B cell (primary cell): ENCODE measurements at regions not wholly inside any gene's neighbourhood (a gene's known extent, or its start where the extent isn't known, plus 50 kb on each side); places are given as distances from the start of the nearest gene placed in this dataset.

Experiments
- ATAC-seq: fragments of 200-7000 bp; cut with Tn5 transposase; one replicate; pipeline ENCODE4 v1.10.0; 2021; ENCODE audit warnings: low read depth, mild to moderate bottlenecking, moderate number of reproducible peaks, moderate library complexity
- CTCF ChIA-PET: fragments of 350-600 bp; sonication (Branson Sonifier 250); formaldehyde crosslinking; loops from one replicate; lab custom pipeline; 2021; ENCODE audit warnings: antibody characterized with exemption, inconsistent platforms; lab: Charles Lee
- POLR2A ChIA-PET: fragments of 350-600 bp; sonication (Branson Sonifier 250); formaldehyde crosslinking; loops from one replicate; lab custom pipeline; 2021; ENCODE audit warnings: antibody characterized with exemption; lab: Charles Lee
- DNase-seq: peaks from one replicate; pipeline ENCODE4 v3.0.0; 2013
- H2AFZ ChIP-seq: 2 replicates; pipeline ENCODE4 v1.6.1; 2012; ENCODE audit warnings: mild to moderate bottlenecking, low read depth, low read length; ENCODE audit not compliant: insufficient read depth, poor library complexity, severe bottlenecking
- H3K27ac ChIP-seq, 2 donors: 1 replicate in 1 of 2; 2 replicates in 1 of 2; pipeline ENCODE4 v1.5.1; 2012 to 2013; ENCODE audit warnings: low read length in 2 of 2, mild to moderate bottlenecking in 2 of 2, moderate library complexity in 1 of 2
- H3K27me3 ChIP-seq, 4 experiments: fragments of 200-600 bp in 1 of 4; sonication (generic) in 1 of 4; replicated peaks in 1 of 4; 1 replicate in 2 of 4; 2 replicates in 2 of 4; pipeline versions ENCODE4 v1.6.1 to v1.7.0; 2013 to 2016; ENCODE audit warnings: low read length in 3 of 4, mild to moderate bottlenecking in 2 of 4, mixed read lengths in 1 of 4, moderate library complexity in 1 of 4; ENCODE audit not compliant: insufficient read depth in 4 of 4, control insufficient read depth in 3 of 4; ENCODE audit errors: control extremely low read depth in 1 of 4
- H3K36me3 ChIP-seq, 2 experiments: replicated peaks in 1 of 2; 1 replicate in 1 of 2; 2 replicates in 1 of 2; pipeline versions ENCODE4 v1.6.1 to v1.7.1; 2013; ENCODE audit warnings: low read length in 1 of 2; ENCODE audit not compliant: insufficient read depth in 2 of 2, control insufficient read depth in 1 of 2; ENCODE audit errors: control extremely low read depth in 1 of 2, extremely low read depth in 1 of 2
- H3K4me1 ChIP-seq, 2 donors: fragments of 200-600 bp in 1 of 2; sonication (generic) in 1 of 2; 1 replicate in 1 of 2; 2 replicates in 1 of 2; pipeline versions ENCODE4 v1.5.1 to v1.6.1; 2013 to 2017; ENCODE audit warnings: low read length in 2 of 2; ENCODE audit not compliant: control insufficient read depth in 2 of 2, insufficient read depth in 2 of 2
- H3K4me2 ChIP-seq: replicated peaks from 2 replicates; pipeline ENCODE3; 2012; ENCODE audit warnings: mild to moderate bottlenecking, low read depth, low read length; ENCODE audit not compliant: poor library complexity, severe bottlenecking
- H3K4me3 ChIP-seq, 5 experiments: fragments of 200-600 bp in 1 of 5; sonication (generic) in 1 of 5; 1 replicate in 3 of 5; 2 replicates in 2 of 5; pipeline versions ENCODE4 v1.5.1 to v1.7.0; 2011 to 2016; ENCODE audit warnings: low read length in 4 of 5, mild to moderate bottlenecking in 4 of 5, low read depth in 2 of 5, control low read depth in 1 of 5, moderate library complexity in 1 of 5; ENCODE audit not compliant: insufficient read depth in 1 of 5; ENCODE audit errors: control extremely low read depth in 1 of 5, extremely low read depth in 1 of 5
- H3K79me2 ChIP-seq: fragments of 200-600 bp; sonication (generic); one replicate; pipeline ENCODE4 v1.6.0; 2016; ENCODE audit warnings: low read length; ENCODE audit not compliant: control insufficient read depth, insufficient read depth
- H3K9ac ChIP-seq: fragments of 200-600 bp; sonication (generic); 2 replicates; pipeline ENCODE4 v1.6.1; 2017; ENCODE audit warnings: mild to moderate bottlenecking, low read length, moderate library complexity
- H3K9me3 ChIP-seq, 3 donors: one replicate each; pipeline versions ENCODE4 v1.6.1 to v1.7.1; 2013; ENCODE audit warnings: low read length in 2 of 3; ENCODE audit not compliant: control insufficient read depth in 2 of 3, insufficient read depth in 1 of 3; ENCODE audit errors: control extremely low read depth in 1 of 3
- H4K20me1 ChIP-seq: 2 replicates; pipeline ENCODE4 v1.6.0; 2012; ENCODE audit warnings: mild to moderate bottlenecking, low read length; ENCODE audit not compliant: insufficient read depth, control insufficient read depth, poor library complexity, severe bottlenecking
- H3K27ac Mint-ChIP-seq: one replicate; pipeline ENCODE4 v1.8.0; 2021; ENCODE audit warnings: mixed read lengths
- H3K27me3 Mint-ChIP-seq: one replicate; pipeline ENCODE4 v1.8.0; 2021; ENCODE audit warnings: mixed read lengths
- H3K4me1 Mint-ChIP-seq: one replicate; pipeline ENCODE4 v1.8.0; 2021; ENCODE audit warnings: mixed read lengths
- H3K4me3 Mint-ChIP-seq: one replicate; pipeline ENCODE4 v1.8.0; 2021; ENCODE audit warnings: mixed read lengths
- H3K9me3 Mint-ChIP-seq: one replicate; pipeline ENCODE4 v1.8.0; 2022; ENCODE audit warnings: mixed read lengths; ENCODE audit not compliant: insufficient read depth
- CTCF ChIP-seq: fragments of 200-600 bp; IDR thresholded peaks from one replicate; pipeline ENCODE4 v1.8.0; 2022; ENCODE audit warnings: antibody characterized with exemption, mild to moderate bottlenecking
- EZH2 ChIP-seq: IDR thresholded peaks from 2 replicates; pipeline ENCODE4 v1.6.1; 2012; ENCODE audit warnings: borderline replicate concordance, low read depth, mild to moderate bottlenecking, moderate library complexity, low read length; ENCODE audit not compliant: insufficient read depth, poor library complexity, severe bottlenecking
- WGBS: methylation state at CpG from one replicate; pipeline ENCODE4 v1.1.5; 2013; ENCODE audit warnings: missing lambda C conversion rate; ENCODE audit not compliant: insufficient coverage; 5-methylcytosine and 5-hydroxymethylcytosine counted together
- intact Hi-C: fragments of 100-400 bp; cut with micrococcal nuclease; formaldehyde crosslinking; loops from one replicate; pipeline ENCODE4 v1.10.0; 2022

DNA sequence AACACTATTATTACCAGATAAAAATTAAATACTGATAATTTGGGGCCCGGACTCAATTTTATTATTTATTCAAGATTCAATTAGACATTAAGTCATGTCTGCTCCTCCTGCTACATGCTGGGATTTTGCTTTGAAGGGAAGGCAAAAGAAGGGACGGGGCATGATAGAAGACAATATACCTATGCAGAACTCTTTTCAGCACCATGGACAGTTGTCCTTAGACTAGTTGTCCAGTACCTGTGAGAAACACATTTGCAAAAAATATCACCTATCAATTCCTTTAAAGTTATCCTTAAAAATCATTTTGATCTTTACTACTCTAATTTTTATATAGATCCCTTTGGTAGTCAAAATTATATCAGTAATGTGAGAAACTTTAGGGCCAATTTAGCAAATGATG is 100.2 kb upstream of the SULT1C3 start:
- ChIA-PET CTCF (no interaction called here), POLR2A (no interaction called here)
- no peak overlapping the region for H3K4me2 ChIP-seq
- H3K4me1 ChIP-seq: no peaks in the 10 kb centered on the region
- no peaks in the 10 kb centered on the region for H3K36me3 ChIP-seq
- H3K9me3 ChIP-seq: no peaks in the 10 kb centered on the region
- H2AFZ ChIP-seq: no peak overlapping the region
- no peak overlapping the region for H3K4me3 ChIP-seq
- no peak overlapping the region for H3K9ac ChIP-seq
- no peak overlapping the region for H3K27ac ChIP-seq
- no peaks in the 10 kb centered on the region for H3K9me3 Mint-ChIP-seq
- H3K4me1 Mint-ChIP-seq: no peaks in the 10 kb centered on the region
- H3K4me3 Mint-ChIP-seq: no peak overlapping the region
- H3K27me3 Mint-ChIP-seq: no peaks in the 10 kb centered on the region
- H3K27ac Mint-ChIP-seq: no peak overlapping the region
- no CpG with 5 or more reads among the region's 2 CpGs for WGBS
- ATAC-seq (no peak), DNase-seq (no peak)
- no peaks in the 10 kb centered on the region for H4K20me1 ChIP-seq
- no peaks in the 10 kb centered on the region for H3K79me2 ChIP-seq
- intact Hi-C loops: no loop called here
- no peaks in the 10 kb centered on the region for H3K27me3 ChIP-seq
- no peak for TF ChIP-seq CTCF
- TF ChIP-seq EZH2: no peak

DNA sequence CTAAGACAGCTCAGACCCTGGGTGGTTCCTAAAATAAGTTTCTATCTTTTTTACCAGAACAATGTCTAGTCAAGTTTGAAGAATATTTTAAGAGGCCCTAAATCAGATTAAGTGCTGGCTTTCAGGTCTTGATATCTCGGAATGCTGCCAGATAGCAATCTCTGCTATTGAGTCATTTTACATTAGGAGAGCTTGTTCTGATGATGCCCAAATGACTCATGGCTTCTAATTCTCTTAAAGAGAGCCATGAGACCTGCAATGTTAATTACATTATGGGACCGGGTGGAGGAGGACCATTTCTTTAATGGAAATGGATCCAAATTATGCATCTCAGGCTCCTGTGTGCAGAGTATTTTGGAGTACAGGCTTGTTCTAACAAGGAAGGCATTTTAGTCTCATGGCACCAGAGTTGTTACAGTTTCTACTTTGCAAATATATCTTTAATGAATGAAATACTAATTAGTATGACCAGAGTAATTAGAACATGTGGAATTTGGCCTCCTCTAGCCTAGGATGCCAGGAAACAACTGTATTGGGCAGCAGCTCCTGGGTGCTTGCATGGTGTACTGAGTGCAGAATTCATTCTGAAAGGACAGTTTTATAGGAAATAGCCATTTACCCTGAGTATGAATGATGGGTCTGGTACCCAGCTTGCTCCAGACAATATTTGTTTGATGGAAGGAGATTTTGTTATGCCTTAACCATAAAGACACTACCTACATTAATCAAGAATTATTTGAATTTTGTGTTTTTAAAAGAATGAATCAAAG is 94.0 kb upstream of the SULT1C3 start:
- no peak for ATAC-seq

More for the DNA sequence above, 94.0 kb upstream of the SULT1C3 start:
- no peaks in the 10 kb centered on the region for H3K27me3 Mint-ChIP-seq
- Histone ChIP-seq H3K4me2 (no peak overlapping the region), H3K27ac (no peak overlapping the region), H3K79me2 (no peaks in the 10 kb centered on the region), H4K20me1 (no peaks in the 10 kb centered on the region), H3K27me3 (no peaks in the 10 kb centered on the region), H3K4me1 (no peaks in the 10 kb centered on the region), H3K9me3 (no peaks in the 10 kb centered on the region), H3K4me3 (no peak overlapping the region), H2AFZ (no peak overlapping the region), H3K36me3 (no peaks in the 10 kb centered on the region), H3K9ac (no peak overlapping the region)
- no peak overlapping the region for H3K27ac Mint-ChIP-seq
- WGBS: 94% methylated on average over 2 of the region's 2 CpGs
- ChIA-PET CTCF (interaction anchor here (0.9 kb wide), 1 partner anchor 24 kb away, joined by 3 read pairs; no protein-coding TSS in a partner anchor), POLR2A (no interaction called here)
- no peak for DNase-seq
- H3K9me3 Mint-ChIP-seq: no peaks in the 10 kb centered on the region
- TF ChIP-seq CTCF (no peak), EZH2 (no peak)
- no peaks in the 10 kb centered on the region for H3K4me1 Mint-ChIP-seq
- intact Hi-C loops: no loop called here
- no peak overlapping the region for H3K4me3 Mint-ChIP-seq
